HG02678 (cell line): ENCODE measurements at regions not wholly inside any gene's neighbourhood (a gene's known extent, or its start where the extent isn't known, plus 50 kb on each side); places are given as distances from the start of the nearest gene placed in this dataset.
"Not testable (repeated sequence)": the region's sequence is repeated elsewhere in the genome, so short reads cannot be mapped to it uniquely, and the experiment has no call there.

Experiments
- ATAC-seq: cut with Tn5 transposase; IDR thresholded peaks from one replicate; pipeline ENCODE4 v1.9.1; 2021; ENCODE audit warnings: mild to moderate bottlenecking, moderate library complexity; ENCODE audit not compliant: unreplicated experiment

DNA sequence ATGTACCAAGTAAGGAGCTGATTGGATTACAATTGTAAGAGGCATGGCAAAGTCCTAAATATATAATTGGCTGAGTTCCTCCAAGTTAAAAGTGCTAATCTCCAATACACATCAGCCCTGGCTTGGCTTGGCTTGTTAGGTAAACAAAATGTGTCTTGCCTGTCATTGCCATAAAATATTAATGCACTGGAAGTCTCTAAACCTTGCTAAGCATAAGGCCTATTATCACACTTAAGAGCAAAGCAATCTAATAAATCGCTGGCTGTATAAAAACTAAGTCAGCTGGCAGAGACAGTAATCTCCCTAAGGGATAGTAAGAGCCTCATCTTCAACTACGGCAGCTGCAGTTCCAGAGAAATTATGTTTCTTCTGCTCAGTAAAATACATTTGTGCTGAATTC lies 418.6 kb upstream of the GRAMD2B start:
- ATAC-seq = no peak

DNA sequence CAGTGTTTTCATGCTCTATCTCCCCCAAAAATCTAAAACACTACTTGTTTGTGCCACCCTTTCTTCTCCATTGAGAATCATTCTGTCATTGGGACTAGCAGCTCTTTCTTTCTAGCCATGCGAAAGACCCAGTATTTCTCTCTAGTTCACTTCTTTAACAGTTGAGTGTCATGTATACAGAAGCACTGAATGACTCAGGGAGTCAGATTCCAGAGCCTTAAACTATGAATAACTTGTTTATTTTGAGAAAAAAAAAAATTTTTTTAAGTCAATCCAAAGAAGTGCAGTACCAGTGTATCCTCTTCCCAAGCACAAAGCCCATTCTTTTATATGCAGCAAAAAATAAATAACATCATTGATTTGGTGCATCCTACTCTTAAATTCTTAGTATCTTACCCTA lies 415.4 kb upstream of the GRAMD2B start:
- no peak for ATAC-seq

DNA sequence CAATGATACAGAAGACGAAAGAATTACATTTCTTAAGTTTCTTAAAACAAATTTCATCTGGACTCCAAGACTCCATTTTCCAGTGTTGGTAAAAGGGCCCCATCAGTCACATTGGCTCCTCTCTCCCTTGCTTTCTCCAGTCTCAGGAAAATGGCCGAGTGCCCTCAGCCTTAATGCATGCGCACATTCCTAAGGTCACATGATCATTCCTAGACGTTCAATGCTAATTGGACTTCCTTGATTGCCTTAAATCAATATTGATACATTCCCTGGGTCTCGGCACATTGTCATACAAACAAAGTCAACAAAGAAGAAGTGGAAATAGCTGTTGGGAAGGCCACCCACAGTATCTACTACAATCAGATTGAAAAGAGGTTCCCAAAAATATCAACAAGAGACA lies 413.6 kb upstream of the GRAMD2B start:
- no peak for ATAC-seq

DNA sequence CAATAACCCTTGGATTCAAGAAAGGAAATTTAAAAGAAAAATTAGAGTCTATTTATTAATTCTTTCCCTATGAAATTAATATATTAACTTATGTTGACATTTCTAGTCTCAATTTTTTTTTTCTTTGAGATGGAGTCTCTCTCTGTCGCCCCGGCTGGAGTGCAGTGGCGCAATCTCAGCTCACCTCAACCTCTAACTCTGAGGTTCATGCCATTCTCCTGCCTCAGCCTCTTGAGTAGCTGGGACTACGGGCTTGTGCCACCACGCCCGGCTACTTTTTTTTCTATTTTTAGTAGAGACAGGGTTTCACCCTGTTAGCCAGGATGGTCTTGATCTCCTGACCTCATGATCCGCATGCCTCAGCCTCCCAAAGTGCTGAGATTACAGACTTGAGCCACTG lies 411.7 kb upstream of the GRAMD2B start:
- not testable (repeated sequence) for ATAC-seq

DNA sequence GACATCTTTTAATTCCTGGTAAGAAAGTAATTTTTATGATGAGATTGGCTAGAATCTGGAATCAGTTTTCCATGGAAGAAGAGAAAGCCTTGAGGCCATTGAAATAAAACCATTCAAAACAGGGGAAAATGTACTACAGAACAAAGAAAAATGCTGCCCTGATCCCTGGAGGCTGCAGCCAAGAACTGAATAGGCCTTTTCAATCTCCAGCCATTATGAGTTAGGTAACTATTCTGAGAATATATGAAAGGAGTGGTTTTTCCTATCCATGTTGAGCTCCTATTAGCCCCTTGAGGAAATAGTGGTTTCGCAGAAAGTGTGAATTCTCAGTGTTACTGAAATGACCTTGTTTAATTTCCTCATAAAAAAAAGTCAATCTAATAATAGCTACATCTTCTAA lies 408.5 kb upstream of the GRAMD2B start:
- no peak for ATAC-seq

DNA sequence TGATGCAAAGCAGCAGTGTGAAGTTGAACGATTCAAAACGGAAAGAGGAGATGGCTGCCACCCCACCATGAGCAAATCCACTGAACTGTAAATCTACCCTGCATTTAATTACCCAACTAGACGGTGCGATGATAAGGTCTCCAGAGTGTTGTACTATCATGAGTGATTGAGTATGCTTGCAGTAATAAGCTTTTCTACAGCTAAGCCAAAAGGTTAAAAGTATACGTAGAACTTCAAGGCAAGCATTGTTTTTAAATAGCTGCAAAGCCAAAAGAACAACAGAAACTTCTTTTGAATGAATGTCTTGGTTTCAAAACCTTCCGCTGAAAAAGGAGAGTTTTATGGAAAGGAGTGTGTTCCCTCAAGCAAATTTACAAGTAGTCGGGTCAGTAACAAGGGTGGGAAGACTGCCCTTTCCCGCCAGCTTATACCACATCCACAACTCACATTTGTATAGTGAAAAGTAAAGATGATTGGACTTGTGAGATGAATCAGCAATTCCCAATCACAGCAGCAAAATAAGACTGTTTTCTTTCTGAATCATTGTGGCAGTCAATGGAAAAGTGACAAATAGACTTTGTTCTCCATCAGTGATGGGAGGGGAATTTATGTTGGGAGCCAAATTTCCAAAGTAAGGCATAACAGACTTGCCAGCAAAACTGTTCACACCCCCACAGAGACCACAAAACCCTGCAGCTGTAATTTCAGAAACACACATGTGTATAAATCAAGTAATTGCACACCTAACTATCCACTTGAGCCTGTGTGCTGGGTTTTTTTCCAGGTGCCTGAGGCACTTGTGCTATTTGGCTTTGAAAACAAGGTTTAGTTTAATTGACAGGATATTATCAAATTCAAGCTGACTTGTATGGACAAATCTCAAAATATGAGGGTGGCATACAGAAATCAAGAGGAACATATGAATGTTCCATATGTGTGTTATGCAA lies 407.7 kb upstream of the GRAMD2B start:
- ATAC-seq = no peak

DNA sequence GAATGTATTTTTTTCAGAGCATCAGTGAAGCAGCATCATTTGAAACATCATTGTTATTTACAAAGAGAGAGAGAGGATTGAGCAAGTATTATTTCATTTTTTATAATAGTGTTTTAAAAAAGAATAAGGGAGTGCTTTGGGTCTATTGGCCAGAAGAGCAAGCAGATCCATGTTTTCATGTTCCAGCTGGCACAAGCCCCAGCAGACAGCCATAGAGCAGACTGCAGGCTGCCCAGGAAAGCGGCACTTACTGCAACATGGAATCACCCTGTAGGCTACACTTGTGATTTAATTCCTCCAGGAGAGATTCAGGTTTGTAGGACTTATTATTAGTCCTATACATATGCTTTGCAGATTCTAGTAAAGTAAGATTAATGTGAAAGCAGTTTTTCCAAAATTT lies 407.0 kb upstream of the GRAMD2B start:
- ATAC-seq = no peak

DNA sequence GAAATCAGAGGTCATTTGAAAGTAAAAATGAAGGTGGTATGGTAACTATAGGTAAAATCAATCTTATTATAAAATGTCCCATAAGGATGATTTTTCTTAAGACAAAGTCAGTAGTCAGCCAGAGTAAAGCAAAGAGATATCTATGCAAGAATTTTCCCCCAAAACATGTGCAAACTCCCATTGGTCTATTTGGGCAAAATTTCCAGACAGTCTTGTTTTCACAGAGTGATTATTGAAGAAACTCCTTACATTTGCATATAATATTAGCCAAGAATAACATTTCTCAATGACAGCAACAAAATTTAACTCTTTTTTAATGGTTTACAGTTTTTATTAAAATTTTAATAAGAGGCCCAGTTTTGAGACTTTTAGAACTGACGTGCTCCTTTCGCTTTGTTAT lies 406.1 kb upstream of the GRAMD2B start:
- no peak for ATAC-seq

DNA sequence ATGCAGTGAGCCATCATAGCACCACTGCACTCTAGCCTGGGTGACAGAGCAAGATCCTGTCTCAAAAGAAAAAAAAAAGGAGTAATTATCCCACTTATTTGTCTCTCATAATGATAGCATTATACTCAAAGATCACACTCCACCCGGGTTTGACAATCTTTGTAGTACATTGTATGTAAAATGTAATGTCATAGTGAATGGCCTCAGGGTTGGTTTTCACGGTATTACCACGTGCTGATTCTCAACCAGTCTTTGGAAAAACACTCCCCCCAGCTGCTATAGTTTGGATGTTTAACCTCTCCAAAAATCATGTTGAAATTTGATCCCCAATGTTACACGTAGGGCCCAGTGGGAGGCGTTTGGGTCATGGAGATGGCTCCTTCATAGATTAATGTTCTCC lies 402.4 kb upstream of the GRAMD2B start:
- ATAC-seq = no peak

DNA sequence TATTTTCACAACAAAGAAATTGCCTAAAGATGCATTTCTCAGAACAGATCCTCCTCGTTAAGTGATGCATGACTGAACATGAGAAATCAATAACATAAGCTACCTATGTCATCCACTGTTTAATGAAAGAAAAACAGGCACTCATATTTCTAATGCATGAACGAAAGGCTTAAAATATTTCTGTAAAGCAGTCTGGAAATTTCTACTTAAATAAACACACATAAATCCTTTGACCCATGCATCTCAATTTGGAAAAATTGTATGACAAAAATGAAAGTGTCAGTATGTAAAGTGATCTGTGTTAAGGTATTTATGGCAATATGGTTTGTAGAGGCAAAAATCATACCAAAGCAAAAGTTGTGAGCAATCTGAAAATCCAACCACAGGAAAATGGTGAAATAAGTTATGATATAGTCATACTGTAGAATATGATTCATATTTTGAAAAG lies 399.2 kb upstream of the GRAMD2B start:
- no peak for ATAC-seq

DNA sequence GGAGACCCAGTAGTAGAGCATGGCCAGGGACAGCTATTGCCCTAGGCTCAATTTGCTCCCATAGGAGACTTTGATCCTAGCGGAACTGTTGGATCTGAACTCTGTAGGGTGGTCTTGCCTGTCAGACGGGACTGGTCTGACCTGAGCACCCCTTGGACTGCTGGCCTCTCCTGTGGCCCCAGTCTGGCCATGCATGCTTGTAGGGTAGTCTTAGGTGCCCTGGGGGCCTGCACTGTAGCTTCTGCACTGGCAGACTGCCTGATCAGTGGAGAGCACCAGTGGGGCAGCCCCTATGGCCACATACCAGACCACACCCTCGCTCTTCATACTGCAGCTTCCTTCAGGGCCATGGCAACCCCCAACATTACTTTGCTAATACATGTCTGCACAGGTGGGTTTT lies 396.1 kb upstream of the GRAMD2B start:
- no peak for ATAC-seq

DNA sequence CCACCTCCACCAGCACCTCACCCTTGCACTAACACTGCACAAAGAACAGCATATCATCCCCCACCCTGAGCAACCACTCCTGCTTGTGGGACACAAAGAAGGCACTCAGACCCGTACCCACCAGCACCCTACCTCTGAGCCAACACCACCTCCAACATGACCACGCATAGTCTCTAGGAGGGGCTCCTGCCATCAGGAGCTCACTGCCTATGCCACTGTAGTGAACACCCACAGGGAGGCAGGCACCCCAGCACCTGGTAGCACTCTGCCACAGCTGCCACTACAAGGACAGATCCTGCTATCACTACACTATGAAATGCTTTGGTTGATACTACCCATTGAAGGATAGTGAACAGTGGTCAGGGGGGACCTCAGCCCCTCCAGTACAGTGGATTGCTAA lies 395.6 kb upstream of the GRAMD2B start:
- ATAC-seq = no peak

DNA sequence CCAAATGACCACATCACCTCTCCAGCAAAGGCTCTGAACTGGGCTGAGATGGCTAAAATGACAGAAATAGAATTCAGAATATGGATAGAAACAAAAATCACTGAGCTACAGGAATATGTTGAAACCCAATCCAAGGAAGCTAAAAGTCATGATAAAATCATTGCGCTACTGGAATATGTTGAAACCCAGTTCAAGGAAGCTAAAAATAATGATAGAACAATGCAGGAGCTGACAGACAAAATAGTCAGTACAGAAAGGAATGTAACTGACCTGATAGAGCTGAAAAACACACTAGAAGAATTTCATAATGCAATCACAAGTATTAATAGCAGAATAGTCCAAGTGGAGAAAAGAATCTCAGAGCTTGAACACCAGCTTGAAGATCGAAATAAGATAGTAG lies 394.9 kb upstream of the GRAMD2B start:
- no peak for ATAC-seq

DNA sequence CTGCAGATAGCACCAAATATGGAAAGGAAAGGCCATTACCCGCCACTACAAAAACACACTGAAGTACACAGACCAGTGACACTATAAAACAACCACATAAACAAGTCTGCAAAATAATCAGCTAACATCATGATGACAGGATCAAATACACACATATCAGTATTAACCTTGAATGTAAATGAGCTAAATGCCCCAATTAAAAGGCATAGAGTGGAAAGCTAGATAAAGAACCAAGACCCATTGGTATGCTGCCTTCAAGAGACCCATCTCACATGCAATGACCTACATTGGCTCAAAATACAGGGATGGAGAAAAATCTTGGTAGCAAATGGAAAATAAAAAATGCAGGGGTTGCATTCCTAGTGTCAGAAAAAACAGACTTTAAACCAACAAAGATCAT lies 393.9 kb upstream of the GRAMD2B start:
- not testable (repeated sequence) for ATAC-seq

DNA sequence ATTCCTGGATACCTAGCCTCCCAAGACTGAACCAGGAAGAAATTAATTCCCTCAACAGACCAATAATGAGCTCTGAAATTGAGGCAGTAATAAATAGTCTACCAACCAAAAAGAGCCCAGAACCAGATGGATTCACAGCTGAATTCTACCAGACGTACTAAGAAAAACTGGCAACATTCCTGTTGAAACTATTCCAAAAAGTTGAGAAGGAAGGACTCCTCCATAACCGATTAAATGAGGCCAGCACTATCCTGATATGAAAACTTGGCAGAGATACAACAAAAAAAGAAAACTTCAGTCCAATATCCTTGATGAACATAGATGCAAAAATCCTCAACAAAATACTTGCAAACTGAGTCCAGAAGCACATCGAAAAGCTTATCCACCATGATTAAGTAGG lies 392.5 kb upstream of the GRAMD2B start:
- no peak for ATAC-seq

DNA sequence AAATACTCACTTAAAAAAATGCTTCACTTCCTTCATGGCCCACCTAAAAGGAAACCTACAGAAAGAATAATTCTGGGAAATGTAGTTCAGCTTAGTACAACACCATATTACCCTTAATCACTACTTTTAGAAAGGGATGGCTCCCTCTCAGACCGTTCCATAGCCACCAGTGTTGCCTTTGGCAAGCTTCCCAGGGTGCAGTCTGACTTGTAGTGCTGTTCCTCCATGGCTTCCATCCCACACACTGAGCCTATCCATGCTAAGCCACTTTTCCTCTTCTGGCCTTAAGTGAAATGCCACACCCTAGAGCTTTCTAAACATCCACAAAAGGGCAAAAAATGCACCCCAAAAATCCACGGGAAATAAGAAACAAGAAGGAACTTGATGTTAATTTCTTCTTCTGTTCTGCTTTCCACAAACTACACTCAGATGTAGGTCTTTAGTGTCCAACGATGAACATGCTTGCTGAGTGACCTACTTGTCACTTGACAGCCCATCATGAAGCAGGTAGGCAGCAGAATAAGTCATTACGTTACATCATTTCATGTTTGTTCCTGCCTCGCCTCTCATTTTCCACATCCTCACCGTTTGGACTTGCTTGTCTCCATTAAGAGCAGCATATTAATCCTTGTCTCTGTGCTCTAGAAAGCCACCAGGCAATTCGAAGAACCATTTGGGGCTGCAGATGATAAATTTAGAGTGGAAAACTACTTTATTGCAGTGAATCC lies 391.1 kb upstream of the GRAMD2B start:
- no peak for ATAC-seq

DNA sequence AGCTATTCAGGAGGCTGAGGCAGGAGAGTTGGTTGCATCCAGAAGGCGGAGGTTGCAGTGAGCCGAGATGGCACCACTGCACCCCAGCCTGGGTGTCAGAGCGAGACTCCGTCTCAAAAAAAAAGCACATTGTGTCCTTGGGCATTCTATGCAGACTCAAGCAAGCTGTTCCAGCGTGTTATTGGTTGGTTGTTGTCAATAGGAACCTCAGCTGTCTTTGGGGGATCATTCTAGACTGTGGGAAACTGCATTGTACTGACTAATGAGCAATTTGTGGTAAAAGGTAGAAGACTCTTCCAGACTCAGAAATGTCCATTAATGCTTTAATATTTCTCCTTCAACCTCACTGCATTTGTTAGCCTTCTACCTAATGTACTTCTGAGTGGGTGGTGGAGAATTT lies 379.5 kb upstream of the GRAMD2B start:
- no peak for ATAC-seq

DNA sequence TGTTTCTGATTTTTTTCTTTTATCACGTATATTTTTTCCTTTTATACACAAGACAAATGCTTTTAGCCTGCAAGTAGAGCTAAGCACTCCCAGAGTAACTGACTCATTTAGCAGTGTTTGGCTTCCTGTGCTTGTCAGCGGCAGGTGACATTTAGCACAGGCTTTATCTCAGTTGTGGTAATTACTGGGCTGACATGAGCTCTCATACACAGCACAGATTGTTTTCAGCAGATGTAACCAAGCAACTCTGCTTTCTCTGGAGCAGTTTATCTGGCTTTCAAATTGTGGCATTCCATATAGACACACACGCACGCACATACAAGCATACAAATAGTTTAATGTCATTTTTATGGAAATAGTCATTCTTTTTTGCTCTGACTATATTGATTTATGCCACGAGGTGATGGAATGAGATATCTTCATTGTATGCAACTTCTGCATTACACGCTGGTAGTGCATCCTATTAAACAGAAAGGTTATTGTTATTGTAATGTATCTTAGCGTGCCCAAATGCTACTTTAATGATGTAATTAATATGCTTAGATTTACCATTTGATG lies 379.0 kb upstream of the GRAMD2B start:
- ATAC-seq = no peak

DNA sequence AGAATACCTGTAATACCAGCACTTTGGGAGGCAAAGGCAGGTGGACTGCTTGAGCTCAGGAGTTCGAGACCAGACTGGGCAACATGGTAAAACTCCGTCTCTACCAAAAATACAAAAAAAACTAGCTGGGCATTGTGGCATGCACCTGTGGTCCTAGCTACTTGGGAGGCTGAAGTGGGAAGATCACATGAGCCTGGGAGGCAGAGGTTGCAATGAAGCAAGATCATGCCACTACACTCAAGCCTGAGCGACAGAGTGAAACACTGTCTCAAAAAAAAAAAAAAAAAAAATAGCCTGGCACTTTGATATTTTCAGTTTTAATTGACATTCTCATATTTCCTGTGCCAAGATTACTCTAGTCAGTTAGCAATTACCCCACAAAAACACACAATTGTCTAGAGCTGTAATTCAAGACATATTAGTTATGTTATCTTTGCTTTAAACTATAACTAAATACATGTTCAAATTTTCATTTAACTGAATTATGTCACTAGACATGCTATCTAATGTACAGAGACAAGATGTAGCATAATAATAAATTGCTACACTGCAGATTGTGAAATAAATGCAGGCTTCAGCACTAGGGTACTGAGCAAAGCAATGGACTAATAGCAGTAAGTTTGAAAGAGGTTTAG lies 378.2 kb upstream of the GRAMD2B start:
- ATAC-seq = no peak

DNA sequence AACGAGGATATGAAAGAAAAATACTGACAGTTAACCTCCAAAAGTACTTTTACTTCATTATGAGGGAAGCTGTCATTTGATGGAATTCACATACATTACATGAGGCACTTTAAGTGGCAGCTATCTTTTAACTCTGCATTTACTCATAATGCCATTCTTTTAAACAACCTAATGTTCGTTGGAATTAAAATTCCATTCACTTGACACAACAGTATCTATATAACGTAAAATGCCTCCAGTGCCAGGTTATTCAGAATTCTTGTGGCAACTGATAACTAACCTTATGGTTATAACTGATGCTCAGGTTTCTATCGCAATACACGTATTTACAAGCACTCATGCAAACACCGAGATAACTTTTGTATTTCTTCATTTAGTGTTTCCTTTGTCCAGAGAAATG lies 376.9 kb upstream of the GRAMD2B start:
- no peak for ATAC-seq

DNA sequence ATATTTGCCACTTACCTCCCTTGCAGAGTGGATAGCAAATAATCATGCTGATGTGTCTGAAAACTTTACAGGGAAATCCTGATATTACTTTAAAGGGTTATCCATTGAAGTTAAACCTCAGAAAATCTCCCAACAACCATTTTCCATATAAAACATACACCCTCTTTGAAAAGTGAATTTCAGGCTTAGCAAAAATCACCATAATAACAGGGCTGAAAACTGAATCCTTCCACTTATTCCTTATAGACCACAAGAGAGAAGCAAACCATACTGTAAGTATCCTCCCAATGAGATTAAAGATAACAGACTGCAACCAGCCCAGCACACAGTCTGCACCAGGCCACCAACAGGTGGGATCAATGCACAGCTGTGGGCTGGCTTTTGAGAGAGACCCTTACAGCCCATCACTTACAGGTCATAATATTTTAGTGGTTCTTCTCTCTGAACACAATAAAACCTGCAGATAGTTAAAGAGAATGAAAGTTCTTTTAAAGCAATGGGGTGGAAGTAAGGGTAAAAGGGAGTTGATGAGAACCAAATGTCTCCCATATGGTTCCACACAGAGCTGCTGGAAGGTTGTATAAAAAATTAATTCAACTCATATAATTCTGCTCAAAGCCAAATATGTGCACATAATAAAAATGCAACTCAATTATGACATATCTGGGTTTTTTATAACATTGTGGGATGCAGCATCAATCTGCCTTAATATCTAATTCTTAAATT lies 376.2 kb upstream of the GRAMD2B start:
- ATAC-seq = no peak
